ENCODE measurements at regions not wholly inside any gene's neighbourhood (a gene's known extent, or its start where the extent isn't known, plus 50 kb on each side); places are given as distances from the start of the nearest gene placed in this dataset.

DNA sequence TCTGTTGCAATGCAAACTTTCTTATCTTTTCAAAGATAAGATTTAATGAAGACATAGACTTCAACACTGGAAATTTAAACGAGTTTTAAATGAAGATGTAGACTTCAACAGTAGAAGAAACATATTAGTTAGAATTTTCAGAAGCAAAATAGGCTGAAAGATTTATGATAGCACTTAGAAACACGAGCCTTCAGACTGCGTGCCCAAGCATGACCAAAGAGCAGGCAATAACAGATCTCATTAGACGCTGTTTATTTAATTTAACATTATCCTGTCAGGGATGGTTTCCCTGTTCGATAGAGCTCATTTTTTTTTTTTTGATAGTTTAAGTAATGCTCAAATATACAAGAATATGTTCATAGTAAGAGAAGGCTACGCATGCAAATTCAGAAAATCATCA, 604.7 kb upstream of the SOX9 start:
- CTCF ChIA-PET = no interaction called here
- Mint-ChIP-seq H3K36me3 (ENCODE audit: low read depth) (no peaks in the 10 kb centered on the region), H3K4me1 (ENCODE audit: low read depth) (no peaks in the 10 kb centered on the region), H3K4me3 (no peak overlapping the region), H3K27me3 (ENCODE audit: low read depth) (no peaks in the 10 kb centered on the region), H3K27ac (no peak overlapping the region), H3K9me3 (peaks cover 5% of the 10 kb centered on the region)
- DNase-seq = no peak
- intact Hi-C loops (cut with micrococcal nuclease) = no loop called here

DNA sequence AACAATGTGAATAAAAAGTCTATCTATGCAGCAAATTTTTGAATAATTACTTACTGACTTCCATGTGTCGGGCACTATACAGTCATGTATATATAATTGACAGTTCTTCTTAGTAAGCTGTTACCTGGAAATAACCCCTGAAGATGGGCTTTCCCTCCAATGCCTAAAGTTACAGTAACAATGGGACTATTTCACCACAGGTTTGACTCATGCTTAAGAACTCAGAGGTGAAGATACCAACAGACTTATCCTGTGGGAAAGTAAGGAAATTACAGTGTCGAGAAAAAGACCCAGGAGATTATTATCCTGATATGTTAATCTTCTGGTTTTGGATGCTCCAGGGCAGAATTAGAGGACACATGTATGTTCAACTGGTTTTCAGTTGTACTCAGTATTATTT, 601.5 kb upstream of the SOX9 start:
- peaks cover 13% of the 10 kb centered on the region for H3K9me3 Mint-ChIP-seq
- no peak overlapping the region for H3K27ac Mint-ChIP-seq
- no peak overlapping the region for H3K4me3 Mint-ChIP-seq
- H3K27me3 Mint-ChIP-seq (ENCODE audit: low read depth) = no peaks in the 10 kb centered on the region
- DNase-seq = no peak
- H3K4me1 Mint-ChIP-seq (ENCODE audit: low read depth) = no peaks in the 10 kb centered on the region
- CTCF ChIA-PET = no interaction called here
- no peaks in the 10 kb centered on the region for H3K36me3 Mint-ChIP-seq (ENCODE audit: low read depth)
- intact Hi-C loops (cut with micrococcal nuclease) = no loop called here

DNA sequence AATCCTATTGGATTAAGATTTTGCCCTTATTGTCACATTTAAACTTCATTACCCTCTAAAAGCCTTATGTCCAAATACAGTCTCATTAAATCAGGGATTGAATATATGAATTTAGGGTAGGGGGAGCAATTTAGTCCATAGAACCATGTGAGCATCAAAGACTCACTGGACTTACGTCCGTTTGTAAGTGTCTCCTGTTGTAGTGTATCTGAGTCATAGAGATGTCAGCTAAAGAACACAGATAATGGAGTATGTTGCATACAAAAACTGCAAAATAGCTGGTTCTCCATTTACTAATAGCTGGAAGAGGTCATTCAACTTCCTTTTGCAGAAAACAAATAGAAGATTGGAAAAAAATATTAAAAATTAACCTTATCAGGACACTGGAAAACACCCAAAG, 599.1 kb upstream of the SOX9 start:
- DNase-seq = no peak
- no peaks in the 10 kb centered on the region for H3K36me3 Mint-ChIP-seq (ENCODE audit: low read depth)
- H3K4me1 Mint-ChIP-seq (ENCODE audit: low read depth) = no peaks in the 10 kb centered on the region
- no peak overlapping the region for H3K27ac Mint-ChIP-seq
- peaks cover 16% of the 10 kb centered on the region for H3K9me3 Mint-ChIP-seq
- H3K27me3 Mint-ChIP-seq (ENCODE audit: low read depth) = no peaks in the 10 kb centered on the region
- CTCF ChIA-PET = no interaction called here
- no peak overlapping the region for H3K4me3 Mint-ChIP-seq
- intact Hi-C loops (cut with micrococcal nuclease) = no loop called here

DNA sequence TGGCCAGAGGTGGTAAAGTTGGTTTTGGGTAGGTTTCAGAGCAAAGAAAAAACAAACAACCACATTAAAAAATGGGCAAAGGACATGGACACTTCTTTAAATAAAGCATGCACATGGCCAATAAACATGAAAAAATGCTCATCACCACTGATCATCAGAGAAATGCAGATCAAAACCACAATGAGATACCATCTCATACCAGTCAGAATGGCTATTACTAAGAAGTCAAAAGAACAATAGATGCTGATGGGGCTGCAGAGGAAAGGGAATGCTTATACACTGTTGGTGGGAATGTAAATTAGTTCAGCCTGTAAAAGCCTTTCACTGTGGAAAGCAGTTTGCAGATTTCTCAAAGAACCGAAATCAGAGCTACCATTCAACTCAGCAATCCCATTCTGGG, 598.4 kb upstream of the SOX9 start:
- no peaks in the 10 kb centered on the region for H3K36me3 Mint-ChIP-seq (ENCODE audit: low read depth)
- CTCF ChIA-PET = no interaction called here
- no peak overlapping the region for H3K27ac Mint-ChIP-seq

DNA sequence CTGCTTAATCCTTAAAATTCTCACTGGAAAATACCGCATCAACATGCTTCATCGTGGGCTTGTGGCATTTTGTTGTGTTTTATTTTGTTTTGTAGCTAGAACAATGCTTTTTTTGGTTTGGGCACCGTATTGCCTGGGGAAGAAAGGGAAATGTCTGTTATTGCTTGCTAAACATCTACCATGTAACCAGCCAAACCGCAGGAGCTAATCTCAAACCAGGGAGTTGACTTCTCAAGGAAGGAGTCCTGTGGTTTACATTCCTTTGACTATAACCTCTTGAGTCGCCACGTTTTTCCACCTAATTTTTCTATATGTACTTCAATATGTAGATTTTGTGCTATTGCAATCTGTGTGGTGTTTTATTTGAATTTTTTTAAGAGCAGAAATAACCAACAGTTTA, 593.5 kb upstream of the SOX9 start:
- no peak for DNase-seq
- no peaks in the 10 kb centered on the region for H3K36me3 Mint-ChIP-seq (ENCODE audit: low read depth)
- H3K4me3 Mint-ChIP-seq = no peak overlapping the region
- H3K9me3 Mint-ChIP-seq = peaks cover 11% of the 10 kb centered on the region
- H3K4me1 Mint-ChIP-seq (ENCODE audit: low read depth) = no peaks in the 10 kb centered on the region
- intact Hi-C loops (cut with micrococcal nuclease) = no loop called here
- H3K27ac Mint-ChIP-seq = no peak overlapping the region
- H3K27me3 Mint-ChIP-seq (ENCODE audit: low read depth) = no peaks in the 10 kb centered on the region
- CTCF ChIA-PET = no interaction called here

More for the DNA sequence above, 598.4 kb upstream of the SOX9 start:
- H3K4me3 Mint-ChIP-seq = no peak overlapping the region
- H3K27me3 Mint-ChIP-seq (ENCODE audit: low read depth) = no peaks in the 10 kb centered on the region
- H3K4me1 Mint-ChIP-seq (ENCODE audit: low read depth) = no peaks in the 10 kb centered on the region
- intact Hi-C loops (cut with micrococcal nuclease) = no loop called here
- DNase-seq = no peak
- peaks cover 16% of the 10 kb centered on the region for H3K9me3 Mint-ChIP-seq

DNA sequence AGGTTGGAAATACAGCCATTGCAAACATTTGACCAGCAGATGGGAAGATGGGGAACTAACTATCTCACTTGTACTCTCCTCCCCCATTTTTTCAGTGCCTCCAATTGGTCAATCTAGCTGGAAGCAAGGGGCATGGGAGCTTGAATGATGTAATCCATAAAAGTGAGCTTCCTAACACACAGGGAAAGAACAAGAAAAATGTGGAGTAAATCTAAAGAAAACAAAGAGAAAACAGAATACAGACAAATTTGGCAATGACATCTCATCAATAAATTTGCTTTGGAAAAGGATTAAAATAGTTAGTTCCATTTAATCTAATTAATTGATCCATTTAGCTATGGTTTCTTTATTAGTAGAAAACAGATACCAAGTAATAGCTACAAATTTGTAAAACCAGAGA, 592.6 kb upstream of the SOX9 start:
- H3K4me1 Mint-ChIP-seq (ENCODE audit: low read depth) = no peaks in the 10 kb centered on the region
- intact Hi-C loops (cut with micrococcal nuclease) = no loop called here
- no peak for DNase-seq
- H3K36me3 Mint-ChIP-seq (ENCODE audit: low read depth) = no peaks in the 10 kb centered on the region
- H3K9me3 Mint-ChIP-seq = peaks cover 6% of the 10 kb centered on the region
- CTCF ChIA-PET = no interaction called here
- no peaks in the 10 kb centered on the region for H3K27me3 Mint-ChIP-seq (ENCODE audit: low read depth)
- H3K4me3 Mint-ChIP-seq = no peak overlapping the region
- no peak overlapping the region for H3K27ac Mint-ChIP-seq

DNA sequence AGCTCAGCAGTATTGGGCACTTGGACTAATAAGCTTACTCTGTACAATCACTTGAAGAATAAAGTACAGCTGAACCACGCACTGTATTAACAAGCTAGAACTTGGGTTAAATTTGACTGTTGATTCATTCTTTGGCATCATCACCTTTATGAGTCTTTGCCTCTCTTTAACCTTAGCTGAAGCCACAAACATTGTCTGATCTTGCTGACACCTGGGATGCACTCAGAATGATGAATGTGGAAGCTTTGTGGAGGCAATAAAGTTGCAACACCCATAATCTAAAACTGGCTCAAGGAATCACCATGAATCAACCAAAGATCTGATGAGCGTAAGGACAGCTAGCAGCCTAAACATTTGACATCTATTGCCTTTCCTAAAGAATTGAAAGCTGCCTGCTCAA, 590.6 kb upstream of the SOX9 start:
- no peaks in the 10 kb centered on the region for H3K27me3 Mint-ChIP-seq (ENCODE audit: low read depth)
- CTCF ChIA-PET = interaction anchor here (0.5 kb wide), 1 partner anchor 1016 kb away, joined by 8 read pairs; no protein-coding TSS in a partner anchor
- no peak for DNase-seq
- H3K4me1 Mint-ChIP-seq (ENCODE audit: low read depth) = no peaks in the 10 kb centered on the region
- no peak overlapping the region for H3K4me3 Mint-ChIP-seq
- peaks cover 3% of the 10 kb centered on the region for H3K9me3 Mint-ChIP-seq
- H3K27ac Mint-ChIP-seq = no peak overlapping the region
- intact Hi-C loops (cut with micrococcal nuclease) = no loop called here
- H3K36me3 Mint-ChIP-seq (ENCODE audit: low read depth) = no peaks in the 10 kb centered on the region

DNA sequence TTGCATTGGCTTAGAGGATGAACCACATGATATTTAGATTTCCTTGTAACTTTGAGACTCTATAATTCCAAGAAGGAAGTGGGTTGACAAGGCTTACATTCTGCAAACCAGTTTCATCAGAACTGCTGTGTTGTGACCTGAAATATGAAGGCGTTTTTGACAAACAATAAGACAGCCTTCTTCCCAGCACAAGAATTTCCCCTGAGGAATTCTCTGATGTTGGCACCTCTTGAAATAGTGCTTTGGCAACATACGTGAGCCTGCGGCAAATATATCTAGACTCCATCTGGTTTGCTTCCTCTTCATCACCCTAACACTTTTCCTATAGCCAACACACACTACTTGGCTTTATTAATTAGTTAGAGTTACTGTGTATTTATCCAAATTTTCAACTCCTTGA, 585.5 kb upstream of the SOX9 start:
- H3K27me3 Mint-ChIP-seq (ENCODE audit: low read depth) = no peaks in the 10 kb centered on the region
- intact Hi-C loops (cut with micrococcal nuclease) = no loop called here
- H3K9me3 Mint-ChIP-seq = peaks cover 1% of the 10 kb centered on the region
- no peak for DNase-seq
- no peak overlapping the region for H3K27ac Mint-ChIP-seq
- H3K4me1 Mint-ChIP-seq (ENCODE audit: low read depth) = no peaks in the 10 kb centered on the region
- CTCF ChIA-PET = no interaction called here
- no peaks in the 10 kb centered on the region for H3K36me3 Mint-ChIP-seq (ENCODE audit: low read depth)
- no peak overlapping the region for H3K4me3 Mint-ChIP-seq

DNA sequence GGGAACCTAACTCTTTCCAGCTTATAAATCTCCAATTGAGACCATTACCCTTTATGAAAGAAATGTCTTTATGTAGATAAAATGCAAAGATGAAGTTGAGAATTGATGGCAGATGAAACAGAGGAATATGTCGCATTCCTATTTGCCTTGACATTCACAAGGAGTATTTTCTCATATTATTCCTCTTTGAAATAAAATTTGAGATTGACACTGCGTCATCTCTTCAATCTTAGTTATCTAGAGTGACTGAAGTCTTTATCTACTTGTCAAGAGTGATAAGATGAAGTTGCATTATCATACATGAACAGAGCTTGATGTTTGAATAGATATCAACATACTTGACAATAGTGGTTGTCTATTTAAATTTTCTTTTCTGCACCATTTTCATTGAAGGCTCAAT, 574.4 kb upstream of the SOX9 start:
- Mint-ChIP-seq H3K9me3 (peaks cover 4% of the 10 kb centered on the region), H3K36me3 (ENCODE audit: low read depth) (no peaks in the 10 kb centered on the region), H3K27me3 (ENCODE audit: low read depth) (no peaks in the 10 kb centered on the region), H3K4me1 (ENCODE audit: low read depth) (no peaks in the 10 kb centered on the region), H3K4me3 (no peak overlapping the region), H3K27ac (no peak overlapping the region)
- intact Hi-C loops (cut with micrococcal nuclease) = no loop called here
- CTCF ChIA-PET = no interaction called here
- no peak for DNase-seq

DNA sequence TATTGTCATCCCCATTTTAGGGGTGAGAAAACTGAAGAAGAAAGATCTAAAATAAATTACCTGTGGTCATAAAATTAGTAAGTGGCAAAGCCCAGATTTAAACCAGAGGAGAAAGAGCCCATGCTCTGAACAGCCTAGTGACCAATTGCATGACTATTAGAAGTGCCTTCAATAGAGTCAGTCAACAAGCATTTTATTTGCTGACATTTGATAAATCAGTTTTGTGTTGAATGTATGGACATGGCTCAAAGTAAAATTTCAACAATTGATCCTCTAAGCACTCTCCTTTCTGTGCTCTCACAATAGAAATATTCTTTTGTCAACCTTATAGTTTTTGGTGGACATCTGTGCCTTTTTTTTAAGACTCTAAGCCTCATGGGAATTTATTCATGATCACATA, 572.9 kb upstream of the SOX9 start:
- Mint-ChIP-seq H3K4me1 (ENCODE audit: low read depth) (no peaks in the 10 kb centered on the region), H3K36me3 (ENCODE audit: low read depth) (no peaks in the 10 kb centered on the region), H3K27ac (no peak overlapping the region), H3K4me3 (no peak overlapping the region), H3K9me3 (peaks cover 4% of the 10 kb centered on the region), H3K27me3 (ENCODE audit: low read depth) (no peaks in the 10 kb centered on the region)
- intact Hi-C loops (cut with micrococcal nuclease) = no loop called here
- DNase-seq = no peak
- CTCF ChIA-PET = no interaction called here

DNA sequence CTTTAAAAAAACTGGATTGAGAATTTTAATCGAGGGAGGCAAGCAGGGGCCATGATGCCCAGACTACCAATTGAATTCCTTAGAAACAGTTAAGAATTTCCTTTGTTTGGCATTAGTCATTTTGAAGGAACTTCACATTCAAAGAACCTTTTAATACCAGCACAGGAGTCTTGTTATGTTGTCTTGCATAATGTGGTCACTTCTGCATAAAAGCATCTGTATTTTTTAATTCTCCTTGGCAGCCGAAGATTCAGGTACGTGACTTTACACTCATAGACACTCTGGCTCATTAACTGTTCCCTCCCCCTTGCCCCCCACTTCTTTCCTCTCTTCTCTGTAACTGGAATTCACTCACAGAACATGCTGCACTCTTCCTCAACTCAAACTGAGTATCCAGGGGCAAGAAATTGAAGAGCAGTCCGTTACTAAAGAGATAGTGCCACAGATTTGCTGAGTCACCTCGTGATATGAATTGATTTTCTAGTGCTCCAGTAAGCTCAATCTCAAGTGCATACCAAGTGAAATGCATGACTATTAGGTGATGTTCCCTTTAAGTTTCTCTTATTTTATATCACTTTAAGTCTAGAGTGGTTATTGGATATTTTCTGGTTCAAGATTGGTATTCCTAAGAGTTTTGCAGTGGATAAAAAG, 572.2 kb upstream of the SOX9 start:
- Mint-ChIP-seq H3K27ac (no peak overlapping the region), H3K4me3 (no peak overlapping the region), H3K36me3 (ENCODE audit: low read depth) (no peaks in the 10 kb centered on the region), H3K4me1 (ENCODE audit: low read depth) (no peaks in the 10 kb centered on the region), H3K27me3 (ENCODE audit: low read depth) (no peaks in the 10 kb centered on the region), H3K9me3 (peaks cover 4% of the 10 kb centered on the region)
- DNase-seq = no peak
- CTCF ChIA-PET = no interaction called here
- intact Hi-C loops (cut with micrococcal nuclease) = no loop called here

DNA sequence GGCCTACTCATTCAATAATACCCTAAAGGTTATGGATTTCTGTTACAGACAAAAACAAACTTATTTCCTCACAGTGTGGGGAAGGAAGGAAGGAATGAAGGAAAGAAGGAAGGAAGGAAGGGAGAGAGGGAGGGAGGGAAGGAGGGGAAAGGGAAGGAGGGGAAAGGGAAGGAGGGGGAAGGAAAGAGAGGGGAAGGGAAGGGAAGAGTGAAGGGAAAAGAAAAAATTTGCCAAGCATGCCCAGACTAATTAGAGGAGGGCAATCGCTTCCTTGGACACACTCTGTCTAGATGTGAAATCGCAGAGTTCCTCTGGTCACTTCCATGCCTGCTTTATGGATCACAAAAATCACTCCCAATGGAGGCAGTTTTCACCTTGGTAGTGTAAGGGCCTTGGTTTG, 570.1 kb upstream of the SOX9 start:
- CTCF ChIA-PET = no interaction called here
- no peak for DNase-seq
- Mint-ChIP-seq H3K36me3 (ENCODE audit: low read depth) (no peaks in the 10 kb centered on the region), H3K9me3 (peaks cover 4% of the 10 kb centered on the region), H3K27ac (no peak overlapping the region), H3K27me3 (ENCODE audit: low read depth) (no peaks in the 10 kb centered on the region), H3K4me3 (no peak overlapping the region), H3K4me1 (ENCODE audit: low read depth) (no peaks in the 10 kb centered on the region)
- intact Hi-C loops (cut with micrococcal nuclease) = no loop called here

DNA sequence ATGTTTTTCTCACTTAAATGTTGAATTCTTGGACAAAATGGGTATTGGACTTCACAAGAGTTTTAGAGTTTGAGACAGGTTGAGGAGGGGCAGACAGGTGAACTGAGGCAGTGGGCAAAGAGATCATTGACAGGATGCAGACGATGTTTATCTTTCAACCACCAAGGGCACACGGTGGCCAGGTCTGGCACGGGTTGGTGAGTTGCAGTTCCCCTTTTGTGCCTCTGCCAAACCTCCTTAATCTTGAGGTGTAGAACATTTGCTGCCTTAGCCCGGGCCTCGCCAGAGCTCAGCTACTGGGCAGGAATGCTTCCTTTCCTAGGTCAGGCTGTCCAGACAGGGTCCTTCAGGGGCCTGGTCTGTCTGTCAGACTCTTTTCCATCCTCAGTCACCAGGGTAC, 567.4 kb upstream of the SOX9 start:
- Mint-ChIP-seq H3K4me3 (no peak overlapping the region), H3K9me3 (no peaks in the 10 kb centered on the region), H3K27me3 (ENCODE audit: low read depth) (no peaks in the 10 kb centered on the region), H3K27ac (no peak overlapping the region), H3K4me1 (ENCODE audit: low read depth) (no peaks in the 10 kb centered on the region), H3K36me3 (ENCODE audit: low read depth) (no peaks in the 10 kb centered on the region)
- intact Hi-C loops (cut with micrococcal nuclease) = no loop called here
- DNase-seq = no peak
- CTCF ChIA-PET = interaction anchor here (0.6 kb wide), 1 partner anchor 166 kb away, joined by 3 read pairs; no protein-coding TSS in a partner anchor

DNA sequence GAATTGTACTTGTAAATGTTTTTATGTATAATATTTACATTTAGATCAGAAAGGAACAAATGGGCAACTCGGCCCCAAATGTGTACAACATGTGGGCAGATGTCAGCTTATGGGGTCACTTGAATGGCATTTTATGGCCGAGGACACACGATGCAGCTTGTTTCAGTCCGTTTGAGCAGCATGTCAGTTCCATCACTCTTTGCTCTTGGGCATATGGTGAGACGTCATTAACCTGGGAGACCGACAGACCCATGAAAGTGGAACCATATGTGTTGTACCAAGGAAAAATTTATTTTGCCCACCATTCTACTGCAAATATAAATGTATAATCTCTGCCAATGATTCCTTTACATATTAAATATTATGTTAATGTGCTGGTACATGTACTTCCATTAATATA, 561.9 kb upstream of the SOX9 start:
- CTCF ChIA-PET = no interaction called here
- no peak overlapping the region for H3K4me3 Mint-ChIP-seq
- H3K9me3 Mint-ChIP-seq = no peaks in the 10 kb centered on the region
- no peaks in the 10 kb centered on the region for H3K27me3 Mint-ChIP-seq (ENCODE audit: low read depth)
- DNase-seq = no peak
- no peaks in the 10 kb centered on the region for H3K36me3 Mint-ChIP-seq (ENCODE audit: low read depth)
- H3K27ac Mint-ChIP-seq = no peak overlapping the region
- intact Hi-C loops (cut with micrococcal nuclease) = no loop called here
- H3K4me1 Mint-ChIP-seq (ENCODE audit: low read depth) = no peaks in the 10 kb centered on the region

All from activated naive CD4-positive, alpha-beta T cell treated with anti-CD3 and anti-CD28 coated beads for 36 hours (primary cell).